ENCODE measurements at regions not wholly inside any gene's neighbourhood (a gene's known extent, or its start where the extent isn't known, plus 50 kb on each side); places are given as distances from the start of the nearest gene placed in this dataset.

DNA sequence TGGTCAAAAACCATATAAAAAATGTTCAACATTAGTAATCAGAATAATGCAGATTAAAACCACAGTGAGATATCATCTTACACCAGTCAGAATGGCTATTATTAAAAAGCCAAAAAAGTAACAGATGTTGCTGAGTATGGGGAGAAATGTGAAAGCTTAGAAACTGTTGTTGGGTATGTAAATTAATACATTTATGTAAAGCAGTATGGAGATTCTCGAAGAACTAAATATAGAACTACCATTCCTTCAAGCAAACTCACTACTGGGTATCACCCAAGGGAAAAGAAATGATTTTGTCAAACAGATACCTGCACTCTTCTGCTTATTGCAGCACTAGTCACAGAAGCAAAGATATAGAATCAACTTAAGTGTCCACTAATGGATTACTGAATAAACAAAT, 576.4 kb upstream of the EPHA5 start:
- DNase-seq (ENCODE audit: low read depth), result no peak
- TF ChIP-seq, protein P1, sequence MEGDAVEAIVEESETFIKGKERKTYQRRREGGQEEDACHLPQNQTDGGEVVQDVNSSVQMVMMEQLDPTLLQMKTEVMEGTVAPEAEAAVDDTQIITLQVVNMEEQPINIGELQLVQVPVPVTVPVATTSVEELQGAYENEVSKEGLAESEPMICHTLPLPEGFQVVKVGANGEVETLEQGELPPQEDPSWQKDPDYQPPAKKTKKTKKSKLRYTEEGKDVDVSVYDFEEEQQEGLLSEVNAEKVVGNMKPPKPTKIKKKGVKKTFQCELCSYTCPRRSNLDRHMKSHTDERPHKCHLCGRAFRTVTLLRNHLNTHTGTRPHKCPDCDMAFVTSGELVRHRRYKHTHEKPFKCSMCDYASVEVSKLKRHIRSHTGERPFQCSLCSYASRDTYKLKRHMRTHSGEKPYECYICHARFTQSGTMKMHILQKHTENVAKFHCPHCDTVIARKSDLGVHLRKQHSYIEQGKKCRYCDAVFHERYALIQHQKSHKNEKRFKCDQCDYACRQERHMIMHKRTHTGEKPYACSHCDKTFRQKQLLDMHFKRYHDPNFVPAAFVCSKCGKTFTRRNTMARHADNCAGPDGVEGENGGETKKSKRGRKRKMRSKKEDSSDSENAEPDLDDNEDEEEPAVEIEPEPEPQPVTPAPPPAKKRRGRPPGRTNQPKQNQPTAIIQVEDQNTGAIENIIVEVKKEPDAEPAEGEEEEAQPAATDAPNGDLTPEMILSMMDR (IDR thresholded peaks at IDR 0.05; ENCODE audit: insufficient read depth, low read length), result no peak
- no peak overlapping the region for H3K4me3 ChIP-seq (ENCODE audit: low read depth, low read length)

DNA sequence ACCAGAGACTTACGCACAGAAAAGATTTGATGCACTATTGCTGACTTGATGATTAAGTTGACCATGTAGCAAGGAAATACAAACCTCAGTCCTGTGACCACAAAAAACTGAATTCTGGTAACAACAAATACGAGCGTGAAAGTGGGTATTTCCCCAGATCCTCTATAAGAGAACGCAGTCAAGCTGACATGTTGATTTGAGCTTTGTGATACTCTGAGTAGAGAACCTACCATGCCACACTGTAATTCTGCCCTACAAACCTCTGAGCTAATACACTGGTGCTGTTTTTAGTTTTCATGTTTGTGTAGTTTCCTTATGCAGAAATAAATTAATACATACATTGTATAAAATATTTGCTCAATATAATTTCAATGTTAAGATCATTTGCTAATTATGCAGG, 565.6 kb upstream of the EPHA5 start:
- TF ChIP-seq, protein P1 (IDR thresholded peaks at IDR 0.05; ENCODE audit: insufficient read depth, low read length), result no peak
- no peak overlapping the region for H3K4me3 ChIP-seq (ENCODE audit: low read depth, low read length)
- DNase-seq (ENCODE audit: low read depth), result no peak

DNA sequence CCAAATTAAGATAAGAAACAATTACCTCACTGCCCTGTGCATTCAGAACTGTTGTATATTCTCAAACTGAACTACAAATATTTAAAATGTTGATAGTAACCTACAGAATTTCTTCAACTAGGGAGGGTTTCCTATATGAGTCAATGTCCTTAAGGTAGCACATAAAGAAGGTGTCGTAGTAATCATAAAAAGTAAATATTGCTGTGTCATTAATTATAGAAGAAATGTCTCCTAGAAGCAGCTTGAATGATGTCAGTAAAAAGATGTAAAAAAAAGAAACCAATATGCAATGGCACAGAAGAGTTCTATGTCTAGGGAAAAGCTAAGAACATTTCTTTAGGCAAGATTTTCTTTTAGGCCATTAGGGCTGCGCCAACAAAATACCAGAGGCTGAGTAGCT, 559.6 kb upstream of the EPHA5 start:
- no peak for DNase-seq (ENCODE audit: low read depth)
- no peak overlapping the region for H3K4me3 ChIP-seq (ENCODE audit: low read depth, low read length)
- TF ChIP-seq, protein P1 (IDR thresholded peaks at IDR 0.05; ENCODE audit: insufficient read depth, low read length), result no peak

DNA sequence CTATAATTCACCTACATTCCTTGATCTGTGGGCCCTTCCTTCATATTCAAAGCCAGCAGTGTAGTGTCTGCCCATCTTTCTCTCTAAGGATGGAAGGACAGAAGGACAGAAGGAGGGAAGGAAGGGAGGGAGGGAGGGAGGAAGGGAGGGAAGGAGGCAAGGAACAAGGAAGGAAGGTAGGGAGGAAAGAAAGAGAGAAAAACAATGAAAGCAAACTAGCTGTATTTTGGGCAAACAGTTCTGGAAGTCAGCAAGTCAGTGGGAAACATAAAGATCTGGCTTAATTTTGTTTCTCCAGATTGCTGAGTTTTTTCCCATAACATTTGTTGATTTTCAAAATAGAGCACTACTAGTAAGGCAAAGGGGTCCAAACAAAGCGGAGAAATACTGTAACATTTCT, 555.2 kb upstream of the EPHA5 start:
- TF ChIP-seq, protein P1 (IDR thresholded peaks at IDR 0.05; ENCODE audit: insufficient read depth, low read length), result no peak
- no peak for DNase-seq (ENCODE audit: low read depth)
- H3K4me3 ChIP-seq (ENCODE audit: low read depth, low read length), result no peak overlapping the region

DNA sequence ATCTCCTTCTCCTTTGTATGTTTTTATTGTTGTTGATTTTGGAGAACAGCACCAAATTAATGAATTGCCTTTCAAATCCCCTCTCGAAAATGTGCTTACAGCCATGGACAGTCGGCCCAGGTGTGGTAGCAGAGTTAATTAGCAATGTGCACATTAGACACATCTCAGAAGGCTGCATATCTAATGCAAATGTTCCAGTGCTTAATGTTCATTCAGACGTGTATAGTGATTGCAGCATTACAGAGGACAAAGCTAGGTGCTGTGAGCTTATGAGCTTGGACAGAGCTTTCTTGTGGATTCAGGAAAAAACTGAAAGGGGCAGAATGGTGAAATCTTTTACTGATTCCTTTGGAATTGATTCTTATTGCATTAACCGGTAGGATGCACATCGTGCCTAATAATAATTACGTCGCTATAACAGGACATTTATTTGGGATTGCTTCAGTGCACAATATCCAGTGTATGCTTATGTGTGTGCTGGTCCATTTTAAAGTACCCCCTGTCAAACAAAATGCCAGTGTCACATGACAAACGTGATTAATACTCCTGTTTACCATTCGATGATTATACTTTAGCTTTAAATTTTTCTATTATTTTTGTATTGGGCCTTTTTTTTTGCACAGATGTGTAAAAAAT, 552.9 kb upstream of the EPHA5 start:
- TF ChIP-seq, protein P1 (IDR thresholded peaks at IDR 0.05; ENCODE audit: insufficient read depth, low read length), result no peak
- no peak for DNase-seq (ENCODE audit: low read depth)

DNA sequence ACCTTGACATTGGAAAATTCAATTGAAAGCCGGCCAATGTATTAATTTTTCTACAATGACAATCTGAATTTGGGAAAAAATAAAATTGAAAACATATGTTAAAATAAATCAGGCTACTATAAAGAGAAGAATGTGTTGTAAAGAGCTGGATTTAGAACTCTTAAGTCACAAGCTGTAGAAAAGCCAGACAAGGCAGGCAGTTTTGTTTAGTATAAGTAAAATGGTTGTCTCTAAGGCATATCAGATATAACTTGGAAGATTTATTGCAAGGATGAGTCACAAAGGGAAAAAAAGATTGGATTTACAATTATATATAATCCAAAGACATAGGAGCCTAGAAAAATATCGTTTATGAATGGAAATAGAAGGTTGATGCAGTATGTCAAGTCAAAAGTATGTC, 549.1 kb upstream of the EPHA5 start:
- TF ChIP-seq, protein P1 (IDR thresholded peaks at IDR 0.05; ENCODE audit: insufficient read depth, low read length), result no peak
- no peak overlapping the region for H3K4me3 ChIP-seq (ENCODE audit: low read depth, low read length)
- peak; percentile 40 for DNase-seq (ENCODE audit: low read depth)

More for the DNA sequence above, 552.9 kb upstream of the EPHA5 start:
- H3K4me3 ChIP-seq (ENCODE audit: low read depth, low read length), result no peak overlapping the region

DNA sequence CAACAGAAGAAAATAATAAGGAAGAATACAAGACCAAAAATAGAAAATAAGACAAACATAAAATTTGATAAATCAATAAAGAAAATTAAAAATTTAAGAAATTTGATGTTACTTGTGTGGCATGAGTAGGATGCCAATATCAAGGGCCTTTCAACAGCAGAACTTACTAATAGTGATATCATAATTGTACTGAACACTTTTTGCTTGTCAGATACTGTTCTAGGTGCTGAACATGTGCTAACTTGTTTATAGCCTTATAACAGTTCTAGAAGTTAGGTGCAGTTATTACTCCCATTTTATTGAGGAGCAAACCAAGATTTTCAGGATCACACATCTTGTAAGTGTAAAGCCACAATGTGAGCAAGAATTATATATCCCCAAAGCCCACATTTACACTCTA, 546.0 kb upstream of the EPHA5 start:
- DNase-seq (ENCODE audit: low read depth), result no peak
- H3K4me3 ChIP-seq (ENCODE audit: low read depth, low read length), result no peak overlapping the region
- TF ChIP-seq, protein P1 (IDR thresholded peaks at IDR 0.05; ENCODE audit: insufficient read depth, low read length), result no peak

Data from fibroblast of the aortic adventitia (primary cell).